GM12878 (cell line): ENCODE measurements at regions not wholly inside any gene's neighbourhood (a gene's known extent, or its start where the extent isn't known, plus 50 kb on each side); places are given as distances from the start of the nearest gene placed in this dataset.

Source experiments
- ATAC-seq: fragments of 200-7000 bp; cut with Tn5 transposase; 3 replicates; pipeline ENCODE4 v1.9.1; 2020; ENCODE audit warnings: mild to moderate bottlenecking, moderate library complexity
- BruUV-seq: library from RNA; stranded (reverse); fragments of 400-500 nt; replicated peaks from 2 replicates; lab custom pipeline; 2021; lab: Mats Ljungman, UMichigan
- CTCF ChIA-PET: fragments of 300-600 bp; sonication (Branson Sonifier 250); formaldehyde crosslinking; extraction: SDS; loops from one replicate; lab custom pipeline; 2021; ENCODE audit warnings: inconsistent platforms; lab: Yijun Ruan, JAX
- POLR2A ChIA-PET: fragments of 350-600 bp; formaldehyde crosslinking; extraction: SDS; loops from one replicate; lab custom pipeline; 2021; ENCODE audit warnings: inconsistent platforms; lab: Charles Lee
- RAD21 ChIA-PET: fragments of 300-600 bp; sonication (Branson Sonifier 250); formaldehyde crosslinking; loops from one replicate; lab custom pipeline; 2023; ENCODE audit warnings: antibody characterized with exemption; ENCODE audit not compliant: unreplicated experiment; lab: Charles Lee
- SMC1A ChIA-PET: fragments of 300-600 bp; sonication (Branson Sonifier 250); formaldehyde crosslinking; loops from one replicate; lab custom pipeline; 2023; ENCODE audit not compliant: unreplicated experiment, uncharacterized antibody; lab: Charles Lee
- DNase-seq: peaks from one replicate; pipeline ENCODE4 v3.0.0-alpha.2; 2011; ENCODE audit warnings: low read depth, low spot score
- FAIRE-seq: peaks from 3 replicates; lab custom pipeline; 2011; peaks lifted over from hg19 to GRCh38; lab: Jason Lieb, UNC
- H2AFZ ChIP-seq: 2 replicates; pipeline ENCODE4 v1.6.0; 2011; ENCODE audit warnings: low read depth, low read length, control low read depth; ENCODE audit not compliant: control insufficient read depth
- H3K27ac ChIP-seq: 2 replicates; pipeline ENCODE4 v1.5.1; 2011; ENCODE audit warnings: control low read depth; ENCODE audit not compliant: control insufficient read depth, insufficient read depth
- H3K27me3 ChIP-seq, 2 experiments: replicated peaks in 1 of 2; 2 replicates each; pipeline versions ENCODE4 v1.6.0 to v1.6.1; 2011; ENCODE audit warnings: low read length in 1 of 2; ENCODE audit not compliant: control insufficient read depth in 2 of 2, insufficient read depth in 2 of 2
- H3K36me3 ChIP-seq, 2 experiments: 2 replicates each; pipeline ENCODE4 v1.5.1; 2011; ENCODE audit warnings: low read length in 1 of 2; ENCODE audit not compliant: control insufficient read depth in 2 of 2, insufficient read depth in 2 of 2
- H3K4me1 ChIP-seq: 2 replicates; pipeline ENCODE4 v1.6.1; 2011; ENCODE audit warnings: mild to moderate bottlenecking, low read length, moderate library complexity, mixed read lengths; ENCODE audit not compliant: control insufficient read depth, insufficient read depth
- H3K4me2 ChIP-seq: 2 replicates; pipeline ENCODE4 v1.6.0; 2011; ENCODE audit warnings: control low read depth; ENCODE audit not compliant: control insufficient read depth, insufficient read depth
- H3K4me3 ChIP-seq: fragments of 200-600 bp; sonication (generic); 2 replicates; pipeline ENCODE4 v1.5.1; 2016
- H3K79me2 ChIP-seq: 2 replicates; pipeline ENCODE4 v1.6.0; 2011; ENCODE audit warnings: low read length; ENCODE audit not compliant: control insufficient read depth, insufficient read depth
- H3K9ac ChIP-seq: 2 replicates; pipeline ENCODE4 v1.8.0; 2011; ENCODE audit warnings: low read length, control low read depth, mixed read lengths; ENCODE audit not compliant: control insufficient read depth, insufficient read depth
- H3K9me3 ChIP-seq: replicated peaks from 3 replicates; pipeline ENCODE4 v1.5.1; 2011; ENCODE audit warnings: mild to moderate bottlenecking, low read length; ENCODE audit not compliant: control insufficient read depth, insufficient read depth
- H4K20me1 ChIP-seq: 2 replicates; pipeline ENCODE4 v1.6.0; 2011; ENCODE audit not compliant: control insufficient read depth, insufficient read depth
- MEF2B ChIP-seq: fragments of 450-650 bp; IDR thresholded peaks from 2 replicates; pipeline ENCODE4 v1.6.1; 2018; ENCODE audit warnings: mild to moderate bottlenecking, moderate library complexity; ENCODE audit not compliant: partially characterized antibody, poor library complexity, severe bottlenecking
- MYB ChIP-seq: fragments of 150-350 bp; IDR thresholded peaks from 2 replicates; pipeline ENCODE4 v1.6.1; 2014; ENCODE audit warnings: mild to moderate bottlenecking, low read depth, low read length, borderline replicate concordance
- PAX8 ChIP-seq: fragments of 450-650 bp; IDR thresholded peaks from 2 replicates; pipeline ENCODE4 v1.6.1; 2017; ENCODE audit warnings: mild to moderate bottlenecking, moderate library complexity
- RCOR1 ChIP-seq: conservative IDR thresholded peaks from 2 replicates; pipeline ENCODE4 v1.6.1; 2012; ENCODE audit warnings: low read depth, low read length, improper control_type of control experiment
- SRF ChIP-seq, 2 experiments: IDR thresholded peaks; 2 replicates each; pipeline ENCODE4 v1.6.1; 2011; ENCODE audit warnings: low read depth in 2 of 2, low read length in 2 of 2, mild to moderate bottlenecking in 1 of 2, moderate library complexity in 1 of 2
- STAT1 ChIP-seq: fragments of 450-650 bp; conservative IDR thresholded peaks from 2 replicates; pipeline ENCODE4 v1.6.1; 2014; ENCODE audit warnings: antibody characterized with exemption, mild to moderate bottlenecking
- TCF7 ChIP-seq: IDR thresholded peaks from 2 replicates; pipeline ENCODE4 v1.6.1; 2014; ENCODE audit warnings: antibody characterized with exemption, borderline replicate concordance
- WGBS: methylation state at CpG from one replicate; pipeline ENCODE4 v1.1.6; 2016; ENCODE audit warnings: low lambda C conversion rate; ENCODE audit not compliant: insufficient replicate concordance, insufficient coverage; ENCODE audit errors: missing lambda C conversion rate; 5-methylcytosine and 5-hydroxymethylcytosine counted together
- in situ Hi-C: fragments of 300-500 bp; cut with MboI; formaldehyde crosslinking; loops from 9 replicates; pipeline ENCODE4 v1.14.3; 2018; ENCODE audit warnings: mixed read lengths
- intact Hi-C: fragments of 100-400 bp; cut with micrococcal nuclease; formaldehyde crosslinking; loops from one replicate; pipeline ENCODE4 v1.14.2; 2022; ENCODE audit not compliant: unreplicated experiment
- TF ChIP-seq, protein P1 (sequence below): IDR thresholded peaks from 2 replicates; pipeline ENCODE4 v1.6.1; 2011; ENCODE audit warnings: borderline replicate concordance, low read depth, mild to moderate bottlenecking, moderate library complexity, mixed read lengths, low read length; ENCODE audit not compliant: insufficient read depth; ENCODE audit errors: extremely low read length
- TF ChIP-seq, protein P2 (sequence below): fragments of 450-650 bp; IDR thresholded peaks from 2 replicates; pipeline ENCODE4 v1.6.1; 2017; ENCODE audit warnings: borderline replicate concordance
- TF ChIP-seq, protein P3 (sequence below): fragments of 450-650 bp; formaldehyde crosslinking; IDR thresholded peaks from 2 replicates; pipeline ENCODE4 v1.4.0; 2022; ENCODE audit warnings: mild to moderate bottlenecking, moderate library complexity

DNA sequence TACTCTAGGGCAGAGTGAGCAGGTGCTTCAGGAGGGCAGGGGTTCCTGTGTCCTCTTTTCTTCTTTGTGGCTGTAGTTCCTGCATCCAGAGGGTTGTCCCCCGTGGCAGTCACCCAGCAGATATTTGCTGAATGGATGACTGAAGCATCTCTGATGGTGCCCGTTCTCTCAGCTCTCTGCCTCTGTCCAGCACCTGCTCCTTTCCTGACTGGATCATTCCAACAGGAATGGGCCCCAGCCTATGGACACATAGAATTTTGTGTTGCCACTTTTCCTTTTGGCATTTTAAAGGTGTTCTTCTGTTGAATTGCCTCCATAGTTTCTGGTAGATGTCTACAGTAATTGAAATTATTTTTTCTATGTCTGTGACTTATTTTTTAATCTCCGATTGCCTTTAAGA lies 372.5 kb upstream of the C1orf174 start:
- ChIA-PET RAD21 (no interaction called here), POLR2A (no interaction called here), SMC1A (no interaction called here), CTCF (no interaction called here)
- H3K4me2 ChIP-seq = no peak overlapping the region
- H3K9ac ChIP-seq = no peak overlapping the region
- FAIRE-seq (no peak), DNase-seq (no peak), ATAC-seq (no peak)
- no TSS peak for BruUV-seq
- no peak overlapping the region for H2AFZ ChIP-seq
- in situ Hi-C loops (no loop called here), intact Hi-C loops (no loop called here)
- H3K79me2 ChIP-seq = no peaks in the 10 kb centered on the region
- no peak overlapping the region for H3K4me3 ChIP-seq
- H3K27me3 ChIP-seq = no peaks in the 10 kb centered on the region
- H3K36me3 ChIP-seq = no peaks in the 10 kb centered on the region
- no peak overlapping the region for H3K27ac ChIP-seq
- no peaks in the 10 kb centered on the region for H4K20me1 ChIP-seq
- TF ChIP-seq STAT1 (no peak), MEF2B (no peak), RCOR1 (no peak), PAX8 (no peak), TCF7 (no peak), SRF (IDR thresholded peaks at IDR 0.05; ENCODE audit: low read depth in 2 of 2, low read length in 2 of 2) (no peak), MYB (no peak)
- TF ChIP-seq, protein P1, sequence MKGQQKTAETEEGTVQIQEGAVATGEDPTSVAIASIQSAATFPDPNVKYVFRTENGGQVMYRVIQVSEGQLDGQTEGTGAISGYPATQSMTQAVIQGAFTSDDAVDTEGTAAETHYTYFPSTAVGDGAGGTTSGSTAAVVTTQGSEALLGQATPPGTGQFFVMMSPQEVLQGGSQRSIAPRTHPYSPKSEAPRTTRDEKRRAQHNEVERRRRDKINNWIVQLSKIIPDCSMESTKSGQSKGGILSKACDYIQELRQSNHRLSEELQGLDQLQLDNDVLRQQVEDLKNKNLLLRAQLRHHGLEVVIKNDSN = no peak
- TF ChIP-seq, protein P2, sequence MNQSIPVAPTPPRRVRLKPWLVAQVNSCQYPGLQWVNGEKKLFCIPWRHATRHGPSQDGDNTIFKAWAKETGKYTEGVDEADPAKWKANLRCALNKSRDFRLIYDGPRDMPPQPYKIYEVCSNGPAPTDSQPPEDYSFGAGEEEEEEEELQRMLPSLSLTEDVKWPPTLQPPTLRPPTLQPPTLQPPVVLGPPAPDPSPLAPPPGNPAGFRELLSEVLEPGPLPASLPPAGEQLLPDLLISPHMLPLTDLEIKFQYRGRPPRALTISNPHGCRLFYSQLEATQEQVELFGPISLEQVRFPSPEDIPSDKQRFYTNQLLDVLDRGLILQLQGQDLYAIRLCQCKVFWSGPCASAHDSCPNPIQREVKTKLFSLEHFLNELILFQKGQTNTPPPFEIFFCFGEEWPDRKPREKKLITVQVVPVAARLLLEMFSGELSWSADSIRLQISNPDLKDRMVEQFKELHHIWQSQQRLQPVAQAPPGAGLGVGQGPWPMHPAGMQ = no peak
- TF ChIP-seq, protein P3, sequence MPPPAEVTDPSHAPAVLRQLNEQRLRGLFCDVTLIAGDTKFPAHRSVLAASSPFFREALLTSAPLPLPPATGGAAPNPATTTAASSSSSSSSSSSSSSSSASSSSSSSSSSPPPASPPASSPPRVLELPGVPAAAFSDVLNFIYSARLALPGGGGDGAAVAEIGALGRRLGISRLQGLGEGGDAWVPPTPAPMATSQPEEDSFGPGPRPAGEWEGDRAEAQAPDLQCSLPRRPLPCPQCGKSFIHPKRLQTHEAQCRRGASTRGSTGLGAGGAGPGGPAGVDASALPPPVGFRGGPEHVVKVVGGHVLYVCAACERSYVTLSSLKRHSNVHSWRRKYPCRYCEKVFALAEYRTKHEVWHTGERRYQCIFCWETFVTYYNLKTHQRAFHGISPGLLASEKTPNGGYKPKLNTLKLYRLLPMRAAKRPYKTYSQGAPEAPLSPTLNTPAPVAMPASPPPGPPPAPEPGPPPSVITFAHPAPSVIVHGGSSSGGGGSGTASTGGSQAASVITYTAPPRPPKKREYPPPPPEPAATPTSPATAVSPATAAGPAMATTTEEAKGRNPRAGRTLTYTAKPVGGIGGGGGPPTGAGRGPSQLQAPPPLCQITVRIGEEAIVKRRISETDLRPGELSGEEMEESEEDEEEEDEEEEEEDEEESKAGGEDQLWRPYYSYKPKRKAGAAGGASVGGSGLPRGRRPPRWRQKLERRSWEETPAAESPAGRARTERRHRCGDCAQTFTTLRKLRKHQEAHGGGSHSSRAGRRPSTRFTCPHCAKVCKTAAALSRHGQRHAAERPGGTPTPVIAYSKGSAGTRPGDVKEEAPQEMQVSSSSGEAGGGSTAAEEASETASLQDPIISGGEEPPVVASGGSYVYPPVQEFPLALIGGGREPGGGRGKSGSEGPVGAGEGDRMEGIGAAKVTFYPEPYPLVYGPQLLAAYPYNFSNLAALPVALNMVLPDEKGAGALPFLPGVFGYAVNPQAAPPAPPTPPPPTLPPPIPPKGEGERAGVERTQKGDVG (CRISPR knock-in tag) = no peak
- no peaks in the 10 kb centered on the region; the same call in 2 of the 3 replicates for H3K9me3 ChIP-seq
- 16% methylated on average over 3 of the region's 3 CpGs for WGBS
- H3K4me1 ChIP-seq = no peaks in the 10 kb centered on the region
